ENCODE measurements at regions not wholly inside any gene's neighbourhood (a gene's known extent, or its start where the extent isn't known, plus 50 kb on each side); places are given as distances from the start of the nearest gene placed in this dataset.

DNA sequence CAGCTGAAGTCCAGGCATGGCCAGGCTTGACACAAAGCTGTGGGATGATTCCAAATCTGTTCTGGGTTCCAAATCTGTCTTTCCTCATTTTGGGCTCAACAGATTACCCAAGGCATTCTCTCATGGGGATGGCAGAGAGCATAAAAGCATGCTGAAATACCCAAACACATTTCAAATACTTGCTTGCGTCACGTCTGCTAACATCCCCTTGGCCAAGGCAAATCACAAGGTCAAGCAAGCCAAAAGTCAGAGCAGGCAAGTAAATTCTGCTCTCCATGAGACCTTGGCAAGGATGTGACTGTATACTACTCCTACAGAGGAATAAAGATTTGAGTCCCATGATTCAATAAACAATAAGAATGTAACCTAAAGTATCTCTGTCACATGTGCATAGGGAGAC lies 306.7 kb downstream of the EPB41L4A start:
- Mint-ChIP-seq H3K36me3 (no peaks in the 10 kb centered on the region), H3K27me3 (peaks cover 0 to 10% (median 4%) of the 10 kb centered on the region in 5 donors), H3K4me3 (no peak overlapping the region), H3K9me3 (no peaks in the 10 kb centered on the region), H3K27ac (no peak overlapping the region), H3K4me1 (no peaks in the 10 kb centered on the region)
- ATAC-seq (no peak), DNase-seq (no peak)
- POLR2A ChIA-PET: no interaction called here

DNA sequence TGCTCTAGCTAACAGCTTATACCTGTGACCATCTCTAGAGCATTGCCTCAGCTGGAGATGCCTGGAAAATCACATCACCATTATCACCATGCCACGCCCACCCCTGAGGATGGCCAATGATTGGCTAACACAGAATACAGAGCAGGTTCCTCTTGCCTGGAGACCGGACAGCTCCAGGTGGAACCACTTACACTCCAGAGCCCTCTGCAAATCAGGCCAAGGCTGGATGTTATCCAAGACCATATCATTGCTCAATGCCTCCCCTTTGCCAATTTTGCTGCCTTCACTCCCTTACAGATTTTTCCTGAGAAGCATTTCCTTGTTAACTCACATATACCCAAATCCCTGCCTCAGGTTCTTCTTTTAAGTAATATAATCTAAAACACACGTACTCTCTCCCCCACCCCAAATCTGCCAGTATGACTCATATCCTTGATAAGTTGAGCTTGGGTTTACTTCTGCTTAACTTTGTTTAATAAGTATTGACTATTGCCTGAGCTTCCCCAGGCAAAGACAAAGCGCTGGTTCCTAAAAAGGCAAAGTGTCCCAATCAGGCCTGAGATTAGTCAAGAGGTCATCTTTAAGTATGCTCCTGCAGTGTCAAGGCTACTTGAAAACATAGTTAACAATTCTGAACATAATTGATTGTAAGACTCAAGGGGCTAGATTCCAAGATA lies 309.6 kb downstream of the EPB41L4A start:
- no peak overlapping the region for H3K4me3 Mint-ChIP-seq
- H3K9me3 Mint-ChIP-seq: no peaks in the 10 kb centered on the region
- no peaks in the 10 kb centered on the region for H3K36me3 Mint-ChIP-seq
- DNase-seq (no peak), ATAC-seq (no peak)
- H3K27me3 Mint-ChIP-seq: peaks cover 0 to 10% (median 3%) of the 10 kb centered on the region in 5 donors
- no peak overlapping the region for H3K27ac Mint-ChIP-seq
- POLR2A ChIA-PET: no interaction called here
- H3K4me1 Mint-ChIP-seq: no peaks in the 10 kb centered on the region

GRCh38 chr5:112106878-112107277 lies 312.2 kb downstream of the EPB41L4A start:
- H3K4me3 Mint-ChIP-seq: no peak overlapping the region
- POLR2A ChIA-PET: no interaction called here
- peaks cover 0 to 10% (median 1%) of the 10 kb centered on the region in 5 donors for H3K27me3 Mint-ChIP-seq
- no peaks in the 10 kb centered on the region for H3K9me3 Mint-ChIP-seq
- no peak for ATAC-seq
- no peaks in the 10 kb centered on the region for H3K4me1 Mint-ChIP-seq
- no peak overlapping the region for H3K27ac Mint-ChIP-seq
- no peaks in the 10 kb centered on the region for H3K36me3 Mint-ChIP-seq
- no peak for DNase-seq

GRCh38 chr5:112097768-112098167 lies 321.3 kb downstream of the EPB41L4A start:
- Mint-ChIP-seq H3K27me3 (peaks cover 1 to 32% (median 3%) of the 10 kb centered on the region in 5 donors), H3K4me3 (no peak overlapping the region), H3K4me1 (no peaks in the 10 kb centered on the region), H3K27ac (no peak overlapping the region), H3K36me3 (no peaks in the 10 kb centered on the region), H3K9me3 (peaks cover 0 to 17% (median 2%) of the 10 kb centered on the region in 9 donors)
- DNase-seq (no peak), ATAC-seq (no peak)
- POLR2A ChIA-PET: no interaction called here

- Mint-ChIP-seq H3K4me3 (no peak overlapping the region), H3K27me3 (peaks cover 0 to 3% (median 0%) of the 10 kb centered on the region in 5 donors), H3K9me3 (peaks cover 0 to 6% (median 0%) of the 10 kb centered on the region in 9 donors), H3K4me1 (no peaks in the 10 kb centered on the region), H3K36me3 (no peaks in the 10 kb centered on the region), H3K27ac (no peak overlapping the region)
- ATAC-seq (no peak), DNase-seq (no peak)
- POLR2A ChIA-PET: no interaction called here
Measured at GRCh38 chr5:112087222-112087621, 330.2 kb upstream of the NREP start.

DNA sequence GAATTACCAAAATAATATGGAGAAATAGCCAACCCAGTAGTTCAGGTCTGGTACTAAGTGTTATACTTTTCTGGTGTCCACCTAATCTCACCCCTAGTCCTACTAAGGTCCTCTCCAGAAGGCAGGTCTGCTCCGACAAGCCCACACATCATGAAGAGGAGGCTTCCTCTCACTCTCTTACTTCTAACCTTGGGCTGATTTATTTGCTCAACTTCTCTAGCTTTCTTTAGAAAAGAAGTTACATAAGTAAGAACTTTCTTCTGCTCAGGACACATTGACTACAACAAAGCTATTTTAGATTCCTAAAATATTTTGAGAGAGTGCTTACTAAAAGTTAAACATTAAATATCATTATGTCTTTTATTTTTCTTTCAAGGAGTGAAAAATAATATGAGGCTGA lies 329.7 kb upstream of the NREP start:
- Mint-ChIP-seq H3K36me3 (no peaks in the 10 kb centered on the region), H3K4me1 (no peaks in the 10 kb centered on the region), H3K27me3 (peaks cover 0 to 3% (median 0%) of the 10 kb centered on the region in 5 donors), H3K9me3 (peaks cover 0 to 6% (median 0%) of the 10 kb centered on the region in 9 donors), H3K27ac (no peak overlapping the region), H3K4me3 (no peak overlapping the region)
- POLR2A ChIA-PET: no interaction called here
- ATAC-seq (no peak), DNase-seq (no peak)

- H3K27ac Mint-ChIP-seq: no peak overlapping the region
- no peaks in the 10 kb centered on the region for H3K4me1 Mint-ChIP-seq
- no peak for DNase-seq
- peaks cover 0 to 7% (median 3%) of the 10 kb centered on the region in 5 donors for H3K27me3 Mint-ChIP-seq
- POLR2A ChIA-PET: no interaction called here
- H3K9me3 Mint-ChIP-seq: peaks cover 0 to 6% (median 0%) of the 10 kb centered on the region in 9 donors
- ATAC-seq: no peak
- no peak overlapping the region for H3K4me3 Mint-ChIP-seq
- no peaks in the 10 kb centered on the region for H3K36me3 Mint-ChIP-seq
Measured at GRCh38 chr5:112084149-112084548, 327.2 kb upstream of the NREP start.

DNA sequence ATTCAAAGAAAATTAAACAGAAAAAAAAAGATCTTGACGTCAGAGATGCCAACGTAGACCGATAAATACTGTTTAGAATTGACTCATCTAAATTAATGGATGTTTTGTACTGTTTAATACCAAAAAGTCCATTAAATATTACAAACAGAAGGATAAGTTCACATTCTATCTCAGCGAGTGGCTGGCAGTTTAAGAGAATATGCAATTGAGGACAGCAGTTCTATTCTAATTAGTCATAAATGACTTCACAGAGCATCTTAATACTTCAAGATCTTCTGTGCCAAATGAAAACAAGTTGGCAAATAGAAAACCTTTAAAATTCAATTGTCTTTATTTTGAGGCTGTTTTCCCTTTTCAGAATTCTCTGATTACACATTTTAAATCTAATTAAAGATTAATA lies 326.6 kb upstream of the NREP start:
- Mint-ChIP-seq H3K36me3 (peaks cover 0 to 5% (median 0%) of the 10 kb centered on the region in 3 donors), H3K27me3 (peaks cover 0 to 7% (median 3%) of the 10 kb centered on the region in 5 donors), H3K9me3 (peaks cover 0 to 6% (median 0%) of the 10 kb centered on the region in 9 donors), H3K27ac (no peak overlapping the region), H3K4me1 (no peaks in the 10 kb centered on the region), H3K4me3 (no peak overlapping the region)
- DNase-seq (no peak), ATAC-seq (no peak)
- POLR2A ChIA-PET: no interaction called here

GRCh38 chr5:112077180-112077579 lies 320.2 kb upstream of the NREP start:
- H3K27me3 Mint-ChIP-seq: peaks cover 0 to 12% (median 3%) of the 10 kb centered on the region in 5 donors
- H3K4me1 Mint-ChIP-seq: no peaks in the 10 kb centered on the region
- no peak for DNase-seq
- peaks cover 0 to 10% (median 0%) of the 10 kb centered on the region in 9 donors for H3K9me3 Mint-ChIP-seq
- no peak overlapping the region for H3K27ac Mint-ChIP-seq
- ATAC-seq: no peak
- no peak overlapping the region for H3K4me3 Mint-ChIP-seq
- POLR2A ChIA-PET: no interaction called here
- peaks cover 0 to 8% (median 0%) of the 10 kb centered on the region in 3 donors for H3K36me3 Mint-ChIP-seq

GRCh38 chr5:112070022-112070421 lies 313.0 kb upstream of the NREP start:
- no peak for DNase-seq
- Mint-ChIP-seq H3K4me3 (no peak overlapping the region), H3K36me3 (no peaks in the 10 kb centered on the region), H3K4me1 (no peaks in the 10 kb centered on the region), H3K9me3 (no peaks in the 10 kb centered on the region), H3K27me3 (peaks cover 2 to 13% (median 7%) of the 10 kb centered on the region in 5 donors), H3K27ac (no peak overlapping the region)
- POLR2A ChIA-PET: no interaction called here
- no peak for ATAC-seq

- Mint-ChIP-seq H3K9me3 (no peaks in the 10 kb centered on the region), H3K4me1 (no peaks in the 10 kb centered on the region), H3K4me3 (no peak overlapping the region), H3K36me3 (no peaks in the 10 kb centered on the region), H3K27ac (no peak overlapping the region), H3K27me3 (peaks cover 2 to 13% (median 7%) of the 10 kb centered on the region in 5 donors)
- POLR2A ChIA-PET: no interaction called here
- DNase-seq (no peak), ATAC-seq (no peak)
Measured at GRCh38 chr5:112069329-112069728, 312.3 kb upstream of the NREP start.

DNA sequence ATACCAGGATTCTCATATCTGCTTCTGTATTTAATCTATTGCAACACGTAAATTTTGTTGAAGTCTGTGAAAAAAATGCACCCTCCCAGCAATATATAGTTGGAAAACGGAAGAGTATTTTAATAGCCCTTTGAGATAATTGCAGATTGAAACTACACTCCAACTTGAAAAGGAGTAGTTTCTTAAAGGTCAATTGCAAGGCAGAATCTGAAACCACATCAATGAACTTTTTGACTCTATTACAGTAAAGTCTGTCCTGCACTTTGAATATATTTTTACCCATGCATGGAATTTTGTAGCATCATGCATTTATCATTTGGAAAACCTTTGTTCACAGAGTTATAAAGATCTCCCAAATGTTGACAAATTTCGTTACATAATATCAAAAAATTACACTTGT lies 311.6 kb upstream of the NREP start:
- Mint-ChIP-seq H3K36me3 (no peaks in the 10 kb centered on the region), H3K4me1 (no peaks in the 10 kb centered on the region), H3K27me3 (peaks cover 2 to 13% (median 7%) of the 10 kb centered on the region in 5 donors), H3K9me3 (no peaks in the 10 kb centered on the region), H3K27ac (no peak overlapping the region), H3K4me3 (no peak overlapping the region)
- ATAC-seq (no peak), DNase-seq (no peak)
- POLR2A ChIA-PET: no interaction called here

DNA sequence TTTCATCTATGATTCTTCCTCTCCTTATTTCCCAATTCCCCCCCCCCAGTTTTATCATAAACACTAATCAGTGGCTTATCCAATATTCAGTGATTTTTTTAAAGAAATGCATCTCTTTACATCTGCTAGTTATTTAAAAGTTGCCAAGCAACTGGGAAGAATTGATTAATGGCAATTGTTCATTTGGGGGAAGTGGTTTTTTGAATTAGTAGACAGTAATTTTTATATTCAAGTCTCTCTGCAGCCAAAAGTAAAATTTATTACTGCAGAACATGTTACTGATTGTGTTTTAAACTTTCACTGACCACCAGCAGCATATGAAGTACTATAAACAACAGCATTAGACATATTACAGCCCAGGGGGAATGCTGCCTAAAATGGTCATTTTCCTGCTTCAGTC lies 308.8 kb upstream of the NREP start:
- H3K36me3 Mint-ChIP-seq: no peaks in the 10 kb centered on the region

DNA sequence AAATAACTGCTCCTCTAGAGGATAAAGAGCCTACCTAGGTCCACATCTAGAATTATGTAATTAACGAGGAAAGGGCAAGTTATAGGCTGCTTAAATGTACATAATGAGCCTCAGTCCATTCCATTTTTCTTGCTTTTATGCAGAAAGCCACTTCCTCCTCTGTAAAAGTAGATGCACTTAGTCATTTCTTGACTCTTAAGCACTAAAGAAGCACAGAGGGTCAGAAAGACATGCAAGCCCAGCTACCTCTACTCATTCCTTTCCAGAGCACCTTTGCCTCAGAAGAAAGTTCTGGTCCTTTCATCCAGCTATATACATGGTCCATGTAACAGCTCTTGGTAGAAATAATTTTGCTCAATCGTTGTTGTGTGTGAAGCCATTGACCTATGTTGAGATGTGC lies 308.0 kb upstream of the NREP start:
- H3K27me3 Mint-ChIP-seq: peaks cover 1 to 13% (median 3%) of the 10 kb centered on the region in 5 donors
- no peak overlapping the region for H3K27ac Mint-ChIP-seq
- ATAC-seq (no peak), DNase-seq (no peak)
- H3K4me3 Mint-ChIP-seq: no peak overlapping the region
- no peaks in the 10 kb centered on the region for H3K9me3 Mint-ChIP-seq
- POLR2A ChIA-PET: no interaction called here
- H3K36me3 Mint-ChIP-seq: no peaks in the 10 kb centered on the region
- H3K4me1 Mint-ChIP-seq: no peaks in the 10 kb centered on the region

More for the DNA sequence above, 308.8 kb upstream of the NREP start:
- Mint-ChIP-seq H3K4me3 (no peak overlapping the region), H3K4me1 (no peaks in the 10 kb centered on the region), H3K27ac (no peak overlapping the region), H3K27me3 (peaks cover 2 to 13% (median 3%) of the 10 kb centered on the region in 5 donors), H3K9me3 (no peaks in the 10 kb centered on the region)
- ATAC-seq: no peak
- no peak for DNase-seq
- POLR2A ChIA-PET: no interaction called here
